Activated CD8-positive, alpha-beta T cell treated with anti-CD3 and anti-CD28 coated beads for 36 hours (primary cell): ENCODE measurements at regions not wholly inside any gene's neighbourhood (a gene's known extent, or its start where the extent isn't known, plus 50 kb on each side); places are given as distances from the start of the nearest gene placed in this dataset.

Experiments
- ATAC-seq: fragments of 200-7000 bp; cut with Tn5 transposase; one replicate; pipeline ENCODE4 v1.10.0; 2021; ENCODE audit warnings: mild to moderate bottlenecking, moderate library complexity
- CTCF ChIA-PET: fragments of 350-600 bp; sonication (Branson Sonifier 250); formaldehyde crosslinking; loops from one replicate; lab custom pipeline; 2021; ENCODE audit warnings: antibody characterized with exemption; lab: Charles Lee
- POLR2A ChIA-PET: fragments of 350-600 bp; sonication (Branson Sonifier 250); formaldehyde crosslinking; loops from one replicate; lab custom pipeline; 2021; ENCODE audit warnings: antibody characterized with exemption; lab: Charles Lee
- DNase-seq: peaks from one replicate; pipeline ENCODE4 v3.0.0-alpha.2; 2020
- H3K27ac Mint-ChIP-seq: one replicate; pipeline ENCODE4 v1.8.0; 2021; ENCODE audit warnings: mild to moderate bottlenecking, mixed read lengths
- H3K27me3 Mint-ChIP-seq: one replicate; pipeline ENCODE4 v1.8.0; 2021; ENCODE audit warnings: mixed read lengths
- H3K36me3 Mint-ChIP-seq: one replicate; pipeline ENCODE4 v1.8.0; 2021; ENCODE audit warnings: low read depth, mixed read lengths
- H3K4me1 Mint-ChIP-seq: one replicate; pipeline ENCODE4 v1.8.0; 2021; ENCODE audit warnings: low read depth, mixed read lengths
- H3K4me3 Mint-ChIP-seq: one replicate; pipeline ENCODE4 v1.8.0; 2021; ENCODE audit warnings: mild to moderate bottlenecking, moderate library complexity, mixed read lengths
- H3K9me3 Mint-ChIP-seq: one replicate; pipeline ENCODE4 v1.8.0; 2021; ENCODE audit warnings: mixed read lengths
- intact Hi-C: fragments of 100-400 bp; cut with micrococcal nuclease; formaldehyde crosslinking; loops from one replicate; pipeline ENCODE4 v1.10.0; 2022
- TF ChIP-seq, protein P1 (sequence below): fragments of 200-600 bp; IDR thresholded peaks from one replicate; pipeline ENCODE4 v1.8.0; 2022; ENCODE audit warnings: antibody characterized with exemption, mild to moderate bottlenecking

GRCh38 chr2:234189230-234189629 lies 138.7 kb downstream of the SPP2 start:
- ChIA-PET POLR2A (no interaction called here), CTCF (no interaction called here)
- Mint-ChIP-seq H3K4me1 (no peaks in the 10 kb centered on the region), H3K4me3 (no peak overlapping the region), H3K27me3 (no peaks in the 10 kb centered on the region), H3K36me3 (no peaks in the 10 kb centered on the region), H3K27ac (no peak overlapping the region), H3K9me3 (no peaks in the 10 kb centered on the region)
- TF ChIP-seq, protein P1, sequence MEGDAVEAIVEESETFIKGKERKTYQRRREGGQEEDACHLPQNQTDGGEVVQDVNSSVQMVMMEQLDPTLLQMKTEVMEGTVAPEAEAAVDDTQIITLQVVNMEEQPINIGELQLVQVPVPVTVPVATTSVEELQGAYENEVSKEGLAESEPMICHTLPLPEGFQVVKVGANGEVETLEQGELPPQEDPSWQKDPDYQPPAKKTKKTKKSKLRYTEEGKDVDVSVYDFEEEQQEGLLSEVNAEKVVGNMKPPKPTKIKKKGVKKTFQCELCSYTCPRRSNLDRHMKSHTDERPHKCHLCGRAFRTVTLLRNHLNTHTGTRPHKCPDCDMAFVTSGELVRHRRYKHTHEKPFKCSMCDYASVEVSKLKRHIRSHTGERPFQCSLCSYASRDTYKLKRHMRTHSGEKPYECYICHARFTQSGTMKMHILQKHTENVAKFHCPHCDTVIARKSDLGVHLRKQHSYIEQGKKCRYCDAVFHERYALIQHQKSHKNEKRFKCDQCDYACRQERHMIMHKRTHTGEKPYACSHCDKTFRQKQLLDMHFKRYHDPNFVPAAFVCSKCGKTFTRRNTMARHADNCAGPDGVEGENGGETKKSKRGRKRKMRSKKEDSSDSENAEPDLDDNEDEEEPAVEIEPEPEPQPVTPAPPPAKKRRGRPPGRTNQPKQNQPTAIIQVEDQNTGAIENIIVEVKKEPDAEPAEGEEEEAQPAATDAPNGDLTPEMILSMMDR: no peak
- ATAC-seq (no peak), DNase-seq (no peak)
- intact Hi-C loops: no loop called here

DNA sequence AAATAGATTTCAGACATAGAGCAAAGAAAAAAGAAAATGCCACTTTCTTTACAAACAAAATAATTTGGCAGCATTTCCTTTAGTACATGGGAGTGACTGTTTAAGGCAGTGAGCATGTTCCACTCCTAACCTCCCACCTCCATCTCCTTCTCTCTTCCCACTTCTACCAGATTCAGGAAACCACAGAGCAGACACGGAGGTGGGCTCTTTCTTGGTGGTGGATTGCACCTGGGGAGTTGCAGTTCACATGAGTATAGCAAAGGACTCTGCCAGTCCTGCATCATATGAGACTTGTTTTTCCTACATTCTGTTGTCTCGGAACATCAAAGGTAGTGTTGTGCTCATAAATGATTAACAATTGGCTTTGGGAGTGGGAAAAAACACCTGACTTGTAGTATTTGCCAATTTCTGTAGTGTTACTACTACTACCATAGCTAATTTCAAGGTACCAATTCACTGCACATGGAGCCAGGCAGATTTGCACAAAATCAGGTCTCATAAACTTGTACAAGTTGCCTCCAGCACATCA lies 137.2 kb downstream of the SPP2 start:
- H3K36me3 Mint-ChIP-seq: no peaks in the 10 kb centered on the region

DNA sequence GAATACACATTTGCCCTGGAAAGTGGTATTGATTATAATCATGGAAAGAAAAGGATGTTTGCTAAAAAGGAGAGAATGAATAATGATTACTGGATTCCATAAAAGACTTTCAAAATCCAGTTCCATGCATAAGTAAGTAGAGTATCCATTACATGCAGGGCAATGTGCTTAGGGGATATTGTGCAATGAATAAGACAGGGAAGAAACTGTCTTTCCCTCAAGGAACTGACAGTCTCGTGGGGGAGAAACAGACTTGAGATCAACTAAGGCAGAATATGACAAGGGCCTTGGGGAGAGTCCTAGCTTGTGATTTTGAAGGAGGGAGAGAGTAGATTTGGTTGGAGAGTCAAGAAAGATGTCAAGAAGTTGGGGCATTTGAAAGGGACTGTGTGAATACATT lies 130.6 kb downstream of the SPP2 start:
- POLR2A ChIA-PET: no interaction called here
- Mint-ChIP-seq H3K27me3 (no peaks in the 10 kb centered on the region), H3K4me1 (no peaks in the 10 kb centered on the region), H3K4me3 (no peak overlapping the region), H3K36me3 (no peaks in the 10 kb centered on the region), H3K27ac (no peak overlapping the region), H3K9me3 (no peaks in the 10 kb centered on the region)
- intact Hi-C loops: no loop called here
- CTCF ChIA-PET: interaction anchor here (1.0 kb wide), 1 partner anchor 46 kb away, joined by 3 read pairs; no protein-coding TSS in a partner anchor
- TF ChIP-seq, protein P1: no peak
- ATAC-seq (no peak), DNase-seq (no peak)

More for the DNA sequence above, 137.2 kb downstream of the SPP2 start:
- TF ChIP-seq, protein P1: no peak
- ChIA-PET POLR2A (no interaction called here), CTCF (no interaction called here)
- H3K27ac Mint-ChIP-seq: no peak overlapping the region
- no peaks in the 10 kb centered on the region for H3K9me3 Mint-ChIP-seq
- no peaks in the 10 kb centered on the region for H3K27me3 Mint-ChIP-seq
- ATAC-seq: no peak
- H3K4me1 Mint-ChIP-seq: no peaks in the 10 kb centered on the region
- DNase-seq: no peak
- intact Hi-C loops: no loop called here
- no peak overlapping the region for H3K4me3 Mint-ChIP-seq

- H3K4me1 Mint-ChIP-seq: no peaks in the 10 kb centered on the region
- no peak overlapping the region for H3K4me3 Mint-ChIP-seq
- TF ChIP-seq, protein P1: no peak
- POLR2A ChIA-PET: no interaction called here
- no peak for ATAC-seq
- no peaks in the 10 kb centered on the region for H3K36me3 Mint-ChIP-seq
- H3K27me3 Mint-ChIP-seq: no peaks in the 10 kb centered on the region
- no peak for DNase-seq
- intact Hi-C loops: no loop called here
- CTCF ChIA-PET: no interaction called here
- no peak overlapping the region for H3K27ac Mint-ChIP-seq
- no peaks in the 10 kb centered on the region for H3K9me3 Mint-ChIP-seq
These were observed 128.5 kb downstream of the SPP2 start for GRCh38 chr2:234179031-234179363.

DNA sequence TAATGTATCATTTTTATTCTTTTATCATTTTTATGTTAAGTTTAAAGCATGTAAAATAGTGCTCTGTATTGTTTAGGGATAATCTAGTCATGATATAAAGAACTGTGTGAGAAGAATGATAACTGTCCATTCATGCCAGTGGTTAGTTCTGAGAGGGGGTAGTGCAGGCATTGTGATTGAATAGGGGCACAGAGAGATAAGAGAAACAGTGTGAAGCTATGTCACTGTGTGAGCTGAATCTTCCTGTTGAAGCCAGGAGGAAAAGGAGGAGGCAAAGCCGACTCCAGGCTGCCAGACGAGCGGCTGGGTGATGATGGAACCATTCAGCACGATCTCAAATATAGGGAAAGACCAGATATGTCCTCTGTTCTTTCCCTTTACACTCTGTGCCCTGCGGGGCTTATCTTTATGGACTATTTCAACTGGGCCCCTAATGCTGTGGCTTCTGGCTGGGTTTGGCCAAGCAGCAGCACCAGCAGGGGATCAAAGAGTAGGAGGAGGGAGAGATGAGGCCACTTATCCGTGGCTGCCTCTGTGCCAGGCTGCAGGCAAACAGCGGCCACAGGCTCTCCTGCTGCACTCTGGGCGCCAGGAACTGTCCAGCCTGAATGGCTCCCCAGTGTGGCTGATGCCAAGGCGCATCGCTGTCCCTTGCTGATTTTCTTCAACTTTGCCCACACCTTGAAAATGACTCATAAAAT lies 128.0 kb downstream of the SPP2 start:
- Mint-ChIP-seq H3K9me3 (no peaks in the 10 kb centered on the region), H3K36me3 (no peaks in the 10 kb centered on the region), H3K4me3 (no peak overlapping the region), H3K27ac (no peak overlapping the region), H3K4me1 (no peaks in the 10 kb centered on the region), H3K27me3 (no peaks in the 10 kb centered on the region)
- ChIA-PET POLR2A (no interaction called here), CTCF (no interaction called here)
- DNase-seq (peak; percentile 6), ATAC-seq (no peak)
- TF ChIP-seq, protein P1: no peak
- intact Hi-C loops: no loop called here
